Pancreas (tissue), 10 donors: ENCODE measurements at regions not wholly inside any gene's neighbourhood (a gene's known extent, or its start where the extent isn't known, plus 50 kb on each side); places are given as distances from the start of the nearest gene placed in this dataset.

Experiments used
- ATAC-seq, 4 donors: fragments of 200-7000 bp; cut with Tn5 transposase; one replicate each; pipeline versions ENCODE4 v1.8.0 to v1.9.1; 2020; ENCODE audit warnings: mild to moderate bottlenecking in 4 of 4, moderate library complexity in 4 of 4
- DNase-seq, 6 donors: peaks; one replicate each; pipeline ENCODE4 v3.0.0-alpha.2; 2020
- FAIRE-seq: peaks from 2 replicates; lab custom pipeline; 2012; peaks lifted over from hg19 to GRCh38; lab: Jason Lieb, UNC
- H3K27ac ChIP-seq, 4 donors: fragments of 200-600 bp; sonication (generic); 1 replicate in 3 of 4; 2 replicates in 1 of 4; pipeline versions ENCODE4 v1.5.0 to v1.8.0; 2020
- H3K27me3 ChIP-seq, 4 donors: fragments of 200-600 bp; one replicate each; pipeline ENCODE4 v1.8.0; 2021
- H3K36me3 ChIP-seq, 3 donors: fragments of 200-600 bp; sonication (generic) in 1 of 3; one replicate each; pipeline versions ENCODE4 v1.5.0 to v1.8.0; 2020 to 2021
- H3K4me1 ChIP-seq, 3 donors: fragments of 200-600 bp; one replicate each; pipeline ENCODE4 v1.8.0; 2021
- H3K4me3 ChIP-seq, 4 donors: fragments of 200-600 bp; sonication (generic) in 2 of 4; one replicate each; pipeline versions ENCODE4 v1.5.0 to v1.8.0; 2020 to 2021
- H3K9me3 ChIP-seq, 4 donors: fragments of 200-600 bp; one replicate each; pipeline ENCODE4 v1.8.0; 2021
- WGBS, 2 donors: extraction: QIAGEN DNeasy Blood & Tissue Kit; methylation state at CpG; one replicate each; pipeline ENCODE4 v1.1.7; 2013; 5-methylcytosine and 5-hydroxymethylcytosine counted together
- intact Hi-C, 3 donors: fragments of 100-400 bp; cut with DNase I; formaldehyde crosslinking; loops; one replicate each; pipeline versions ENCODE4 v1.11.1 to v1.14.2; 2022
- TF ChIP-seq, protein P1 (sequence below), 4 donors: fragments of 200-600 bp; sonication (generic) in 3 of 4; IDR thresholded peaks; one replicate each; pipeline versions ENCODE4 v1.5.0 to v1.8.0; 2021; ENCODE audit warnings: antibody characterized with exemption in 4 of 4
- donor health status: healthy with polysubstance abuse.
- donor health status: DM: no; HTN: no; CAD: no; lungs with moderate emphysema.
- donor health status: DM: no; HTN: no; CAD: no.
- donor health status: control.
- donor health status: control.
- donor health status: Bipolar disorder and iron deficiency.
- donor health status: DM: yes; HTN: yes; CAD: no.
- donor health status: DM: no; HTN: no; CAD: no.
- donor health status: DM: no; HTN: no; CAD: no.
- donor health status: DM: yes; HTN: yes; CAD: no.

DNA sequence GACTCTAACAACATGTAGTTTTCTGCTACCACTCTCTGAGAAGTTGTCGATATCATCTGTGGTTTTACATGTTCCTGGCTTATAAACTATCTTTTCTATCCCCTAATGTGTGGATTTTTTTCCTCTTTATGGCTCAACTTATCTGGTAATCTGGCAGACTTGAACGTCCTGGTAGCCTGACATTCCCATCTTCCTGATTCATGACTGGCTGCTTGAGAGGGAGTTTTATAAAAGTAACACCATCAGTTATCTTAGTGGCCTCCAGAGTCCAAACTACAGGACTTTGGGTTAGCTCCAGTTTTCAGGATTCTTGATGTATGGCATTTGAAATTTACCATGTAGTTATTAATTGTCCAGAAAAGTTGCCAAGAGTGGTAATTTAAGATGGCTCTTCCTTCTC lies 174.0 kb upstream of the GULP1 start:
- 54 to 61% methylated on average over 2 of the region's 2 CpGs for WGBS, 2 donors
- TF ChIP-seq, protein P1, sequence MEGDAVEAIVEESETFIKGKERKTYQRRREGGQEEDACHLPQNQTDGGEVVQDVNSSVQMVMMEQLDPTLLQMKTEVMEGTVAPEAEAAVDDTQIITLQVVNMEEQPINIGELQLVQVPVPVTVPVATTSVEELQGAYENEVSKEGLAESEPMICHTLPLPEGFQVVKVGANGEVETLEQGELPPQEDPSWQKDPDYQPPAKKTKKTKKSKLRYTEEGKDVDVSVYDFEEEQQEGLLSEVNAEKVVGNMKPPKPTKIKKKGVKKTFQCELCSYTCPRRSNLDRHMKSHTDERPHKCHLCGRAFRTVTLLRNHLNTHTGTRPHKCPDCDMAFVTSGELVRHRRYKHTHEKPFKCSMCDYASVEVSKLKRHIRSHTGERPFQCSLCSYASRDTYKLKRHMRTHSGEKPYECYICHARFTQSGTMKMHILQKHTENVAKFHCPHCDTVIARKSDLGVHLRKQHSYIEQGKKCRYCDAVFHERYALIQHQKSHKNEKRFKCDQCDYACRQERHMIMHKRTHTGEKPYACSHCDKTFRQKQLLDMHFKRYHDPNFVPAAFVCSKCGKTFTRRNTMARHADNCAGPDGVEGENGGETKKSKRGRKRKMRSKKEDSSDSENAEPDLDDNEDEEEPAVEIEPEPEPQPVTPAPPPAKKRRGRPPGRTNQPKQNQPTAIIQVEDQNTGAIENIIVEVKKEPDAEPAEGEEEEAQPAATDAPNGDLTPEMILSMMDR (IDR thresholded peaks at IDR 0.05), result no peak
- DNase-seq (no peak), ATAC-seq (no peak), FAIRE-seq (no peak)
- intact Hi-C loops, result no loop called here
- H3K27ac ChIP-seq, result no peak overlapping the region
- H3K4me3 ChIP-seq, result no peak overlapping the region
- no peaks in the 10 kb centered on the region for H3K27me3 ChIP-seq
- H3K9me3 ChIP-seq, result no peaks in the 10 kb centered on the region
- H3K4me1 ChIP-seq, result no peaks in the 10 kb centered on the region
- H3K36me3 ChIP-seq, result no peaks in the 10 kb centered on the region

DNA sequence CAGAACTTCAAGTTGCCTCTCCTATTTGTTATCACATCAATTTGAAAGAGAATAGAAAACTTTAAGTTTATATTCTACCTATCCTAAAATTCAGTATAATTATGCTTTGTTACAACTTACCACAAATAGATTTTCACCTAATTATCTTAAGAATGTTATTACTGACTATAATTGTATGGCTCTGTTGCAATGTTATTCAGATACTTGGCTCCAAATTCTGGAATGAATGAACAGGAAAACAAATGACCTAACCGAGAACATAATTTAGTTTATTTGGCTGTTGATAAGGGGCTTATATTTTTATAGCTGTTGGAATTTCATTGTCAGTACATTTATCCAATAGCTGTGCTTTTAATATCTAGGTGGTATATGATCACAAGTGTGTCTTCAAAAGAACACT lies 173.2 kb upstream of the GULP1 start:
- 20 to 40% methylated on average over 1 of the region's 1 CpG for WGBS, 2 donors
- Histone ChIP-seq H3K4me1 (no peaks in the 10 kb centered on the region), H3K27ac (no peak overlapping the region), H3K4me3 (no peak overlapping the region), H3K9me3 (no peaks in the 10 kb centered on the region), H3K36me3 (no peaks in the 10 kb centered on the region), H3K27me3 (no peaks in the 10 kb centered on the region)
- FAIRE-seq (no peak), ATAC-seq (no peak), DNase-seq (no peak)
- intact Hi-C loops, result no loop called here
- TF ChIP-seq, protein P1 (IDR thresholded peaks at IDR 0.05), result no peak

DNA sequence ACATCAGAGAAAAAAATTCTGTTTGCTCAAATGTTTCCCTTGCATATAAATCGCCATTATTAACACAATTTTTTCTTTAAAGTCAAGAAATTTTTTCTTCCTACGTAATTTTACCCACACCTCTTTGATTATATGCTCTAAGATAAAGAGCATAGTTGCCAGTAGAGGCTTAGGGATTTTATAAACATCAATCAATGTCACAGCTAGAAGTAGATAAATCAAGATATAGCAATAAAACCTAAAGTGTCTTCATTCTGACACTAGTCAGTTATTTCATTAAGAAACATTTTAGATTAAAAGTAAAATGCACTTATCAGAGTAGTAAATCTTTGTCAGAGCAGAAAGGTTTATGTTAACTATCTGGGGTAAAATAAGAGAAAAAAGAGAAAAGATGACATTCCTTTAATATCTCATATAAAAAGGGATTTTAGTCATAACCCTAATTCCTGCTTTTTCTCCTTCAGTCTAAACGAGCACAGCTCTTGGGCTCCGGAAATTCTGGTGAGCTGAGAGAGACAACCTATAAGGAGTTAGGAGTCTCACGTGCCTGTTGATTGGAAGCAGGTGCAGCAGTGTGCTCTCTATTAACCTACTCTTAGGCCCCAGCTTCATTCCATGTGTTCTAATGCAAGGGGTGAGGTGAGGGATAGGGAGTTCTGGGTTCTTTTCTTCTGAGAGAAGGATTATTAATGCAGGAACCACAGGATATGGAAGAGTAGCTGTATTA lies 172.4 kb upstream of the GULP1 start:
- intact Hi-C loops, result no loop called here
- DNase-seq (no peak), ATAC-seq (no peak), FAIRE-seq (no peak)
- H3K36me3 ChIP-seq, result no peaks in the 10 kb centered on the region
- H3K27me3 ChIP-seq, result no peaks in the 10 kb centered on the region
- H3K4me1 ChIP-seq, result no peaks in the 10 kb centered on the region
- TF ChIP-seq, protein P1 (IDR thresholded peaks at IDR 0.05), result no peak
- H3K4me3 ChIP-seq, result no peak overlapping the region
- H3K27ac ChIP-seq, result no peak overlapping the region
- 80 to 84% methylated on average over 5 of the region's 5 CpGs for WGBS, 2 donors
- no peaks in the 10 kb centered on the region for H3K9me3 ChIP-seq

DNA sequence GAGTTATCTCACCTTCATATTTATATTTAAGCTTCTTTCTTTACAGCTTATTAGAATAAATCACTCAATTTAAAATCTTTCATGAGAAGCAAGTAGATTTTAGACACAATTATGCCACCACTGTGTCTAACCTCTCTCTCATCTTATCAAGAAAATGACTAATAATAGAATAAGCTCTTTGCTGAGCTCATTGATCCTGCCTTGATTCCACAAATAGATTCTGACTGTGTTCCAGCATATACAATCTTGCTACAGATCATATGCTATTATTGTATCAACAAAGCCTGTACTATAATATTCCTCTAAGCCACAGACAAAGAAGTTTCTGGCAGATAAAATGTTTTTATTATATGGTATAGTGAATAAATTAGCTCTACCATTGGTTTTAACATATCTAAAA lies 168.7 kb upstream of the GULP1 start:
- Histone ChIP-seq H3K36me3 (no peaks in the 10 kb centered on the region), H3K9me3 (no peaks in the 10 kb centered on the region), H3K27me3 (no peaks in the 10 kb centered on the region), H3K27ac (no peak overlapping the region), H3K4me3 (no peak overlapping the region), H3K4me1 (no peaks in the 10 kb centered on the region)
- FAIRE-seq (no peak), DNase-seq (no peak), ATAC-seq (no peak)
- TF ChIP-seq, protein P1 (IDR thresholded peaks at IDR 0.05), result no peak
- intact Hi-C loops, result no loop called here

DNA sequence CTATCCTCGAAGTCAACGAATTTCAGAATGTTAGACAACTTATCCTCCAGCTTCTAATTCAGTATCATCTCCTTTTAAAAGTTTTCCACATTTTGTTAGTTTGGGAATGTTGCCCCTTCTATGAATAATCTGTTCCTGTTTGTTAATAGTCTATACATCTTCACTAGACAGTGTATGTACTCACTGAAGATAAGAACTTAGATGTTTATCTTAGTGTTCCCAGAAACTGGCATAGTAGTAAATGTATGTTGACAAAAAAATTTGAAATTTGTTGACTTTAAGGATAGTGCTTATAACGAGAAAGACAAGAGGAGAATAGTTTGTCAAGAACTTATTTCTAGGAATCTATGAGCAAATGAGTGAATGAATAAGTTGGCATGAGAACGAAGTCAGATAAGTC lies 162.0 kb upstream of the GULP1 start:
- no peak for FAIRE-seq
- H3K4me3 ChIP-seq, result no peak overlapping the region
- ATAC-seq, result no peak
- H3K27ac ChIP-seq, result no peak overlapping the region
- intact Hi-C loops, result no loop called here
- TF ChIP-seq, protein P1 (IDR thresholded peaks at IDR 0.05), result no peak
- H3K9me3 ChIP-seq, result no peaks in the 10 kb centered on the region
- DNase-seq, result no peak
- no peaks in the 10 kb centered on the region for H3K36me3 ChIP-seq
- H3K4me1 ChIP-seq, result no peaks in the 10 kb centered on the region
- WGBS, 2 donors, result 75 to 76% methylated on average over 4 of the region's 4 CpGs
- peaks cover 0 to 5% (median 0%) of the 10 kb centered on the region in 4 donors for H3K27me3 ChIP-seq
